ENCODE measurements at regions not wholly inside any gene's neighbourhood (a gene's known extent, or its start where the extent isn't known, plus 50 kb on each side); places are given as distances from the start of the nearest gene placed in this dataset.

DNA sequence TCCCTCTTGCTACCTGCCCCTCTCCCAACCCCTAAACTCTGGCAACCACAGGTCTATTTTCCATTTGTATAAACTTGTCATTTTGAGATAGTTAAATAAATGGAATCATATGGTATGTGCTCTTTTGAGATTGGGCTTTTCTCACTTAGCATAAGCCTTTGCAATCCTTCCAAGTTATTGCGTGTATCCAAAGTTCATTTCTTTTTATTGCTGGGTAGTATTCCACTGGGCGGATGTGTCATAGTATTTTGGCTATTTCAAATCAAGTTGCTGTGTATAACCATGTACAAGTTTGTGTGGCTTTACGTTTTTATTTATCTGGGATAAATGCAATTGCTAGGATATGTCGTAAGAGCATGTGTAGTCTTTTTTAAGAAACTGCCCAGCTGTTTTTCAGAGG is 55.5 kb upstream of the CUL3 start:
- TF ChIP-seq, protein P1, sequence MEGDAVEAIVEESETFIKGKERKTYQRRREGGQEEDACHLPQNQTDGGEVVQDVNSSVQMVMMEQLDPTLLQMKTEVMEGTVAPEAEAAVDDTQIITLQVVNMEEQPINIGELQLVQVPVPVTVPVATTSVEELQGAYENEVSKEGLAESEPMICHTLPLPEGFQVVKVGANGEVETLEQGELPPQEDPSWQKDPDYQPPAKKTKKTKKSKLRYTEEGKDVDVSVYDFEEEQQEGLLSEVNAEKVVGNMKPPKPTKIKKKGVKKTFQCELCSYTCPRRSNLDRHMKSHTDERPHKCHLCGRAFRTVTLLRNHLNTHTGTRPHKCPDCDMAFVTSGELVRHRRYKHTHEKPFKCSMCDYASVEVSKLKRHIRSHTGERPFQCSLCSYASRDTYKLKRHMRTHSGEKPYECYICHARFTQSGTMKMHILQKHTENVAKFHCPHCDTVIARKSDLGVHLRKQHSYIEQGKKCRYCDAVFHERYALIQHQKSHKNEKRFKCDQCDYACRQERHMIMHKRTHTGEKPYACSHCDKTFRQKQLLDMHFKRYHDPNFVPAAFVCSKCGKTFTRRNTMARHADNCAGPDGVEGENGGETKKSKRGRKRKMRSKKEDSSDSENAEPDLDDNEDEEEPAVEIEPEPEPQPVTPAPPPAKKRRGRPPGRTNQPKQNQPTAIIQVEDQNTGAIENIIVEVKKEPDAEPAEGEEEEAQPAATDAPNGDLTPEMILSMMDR (IDR thresholded peaks at IDR 0.05), result no peak
- TF ChIP-seq POLR2AphosphoS5 (IDR thresholded peaks at IDR 0.05) (no peak), POLR2A (IDR thresholded peaks at IDR 0.05) (no peak)
